Endothelial cell (in vitro differentiated cells): ENCODE measurements at regions not wholly inside any gene's neighbourhood (a gene's known extent, or its start where the extent isn't known, plus 50 kb on each side); places are given as distances from the start of the nearest gene placed in this dataset.

Experiments used
- DNase-seq: peaks from one replicate; pipeline ENCODE4 v3.0.0; 2021; ENCODE audit warnings: low spot score
- H3K27ac Mint-ChIP-seq: one replicate; pipeline ENCODE4 v1.8.0; 2021; ENCODE audit warnings: mixed read lengths, inconsistent platforms; ENCODE audit not compliant: unreplicated experiment
- H3K27me3 Mint-ChIP-seq: one replicate; pipeline ENCODE4 v1.8.0; 2021; ENCODE audit warnings: mild to moderate bottlenecking, moderate library complexity, mixed read lengths, inconsistent platforms; ENCODE audit not compliant: unreplicated experiment
- H3K36me3 Mint-ChIP-seq: one replicate; pipeline ENCODE4 v1.8.0; 2021; ENCODE audit warnings: mild to moderate bottlenecking, low read depth, mixed read lengths, inconsistent platforms; ENCODE audit not compliant: unreplicated experiment
- H3K4me1 Mint-ChIP-seq: one replicate; pipeline ENCODE4 v1.8.0; 2021; ENCODE audit warnings: mild to moderate bottlenecking, mixed read lengths, inconsistent platforms; ENCODE audit not compliant: unreplicated experiment
- H3K4me3 Mint-ChIP-seq: one replicate; pipeline ENCODE4 v1.8.0; 2021; ENCODE audit warnings: mild to moderate bottlenecking, mixed read lengths, inconsistent platforms; ENCODE audit not compliant: unreplicated experiment
- H3K9me3 Mint-ChIP-seq: one replicate; pipeline ENCODE4 v1.8.0; 2021; ENCODE audit warnings: mixed read lengths, inconsistent platforms; ENCODE audit not compliant: unreplicated experiment
- CTCF ChIP-seq: fragments of 200-600 bp; sonication (generic); IDR thresholded peaks from one replicate; pipeline ENCODE4 v1.5.0; 2021; ENCODE audit warnings: antibody characterized with exemption; ENCODE audit not compliant: unreplicated experiment

DNA sequence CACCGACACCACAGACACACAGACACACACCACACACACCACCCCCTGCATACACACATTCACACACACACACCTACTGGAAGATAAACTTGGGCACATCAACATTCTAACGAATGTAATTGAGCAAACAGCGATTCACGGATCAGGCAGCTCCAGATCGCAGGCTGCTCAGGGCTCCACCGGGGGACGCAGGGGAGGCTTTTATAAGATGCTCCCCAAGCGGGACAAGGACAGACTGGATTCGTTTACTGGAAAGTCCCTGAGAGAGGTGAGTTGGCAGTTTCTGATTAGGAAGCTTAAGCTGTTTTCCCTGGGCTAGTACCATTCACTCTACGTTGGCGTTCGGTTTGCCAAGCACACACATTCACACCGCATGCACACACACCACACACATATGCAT lies 281.3 kb downstream of the IRF8 start:
- Mint-ChIP-seq H3K27me3 (no peaks in the 10 kb centered on the region), H3K9me3 (no peaks in the 10 kb centered on the region), H3K4me3 (no peak overlapping the region), H3K27ac (no peak overlapping the region), H3K36me3 (no peaks in the 10 kb centered on the region), H3K4me1 (no peaks in the 10 kb centered on the region)
- DNase-seq = no peak
- TF ChIP-seq CTCF = no peak

GRCh38 chr16:86180780-86181179 lies 281.8 kb downstream of the IRF8 start:
- no peak for DNase-seq
- H3K27me3 Mint-ChIP-seq = no peaks in the 10 kb centered on the region
- TF ChIP-seq CTCF = no peak
- no peaks in the 10 kb centered on the region for H3K9me3 Mint-ChIP-seq
- no peak overlapping the region for H3K27ac Mint-ChIP-seq
- no peaks in the 10 kb centered on the region for H3K36me3 Mint-ChIP-seq
- no peaks in the 10 kb centered on the region for H3K4me1 Mint-ChIP-seq
- no peak overlapping the region for H3K4me3 Mint-ChIP-seq

DNA sequence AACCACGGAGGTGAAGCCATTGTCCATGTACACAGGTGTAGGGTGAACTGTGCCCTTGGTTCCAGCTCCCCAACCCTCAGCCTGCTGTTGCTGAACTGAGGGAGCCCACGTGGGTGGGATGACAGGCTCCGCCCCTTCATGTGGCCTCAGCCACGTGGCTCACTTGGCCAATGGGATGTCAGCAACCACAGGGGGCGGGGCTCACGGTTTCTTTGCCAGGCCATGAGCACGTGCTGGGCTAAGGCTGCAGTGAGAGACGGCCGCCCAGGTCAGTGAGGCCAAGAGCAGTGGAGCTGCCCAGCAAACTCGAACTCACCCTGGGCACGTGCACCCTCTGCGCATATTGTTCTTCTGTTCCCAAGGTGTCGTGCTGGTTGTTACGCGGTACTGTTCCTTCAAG lies 282.6 kb downstream of the IRF8 start:
- no peaks in the 10 kb centered on the region for H3K27me3 Mint-ChIP-seq
- no peak overlapping the region for H3K4me3 Mint-ChIP-seq
- DNase-seq = no peak
- H3K4me1 Mint-ChIP-seq = no peaks in the 10 kb centered on the region
- TF ChIP-seq CTCF = no peak
- H3K27ac Mint-ChIP-seq = no peak overlapping the region
- H3K9me3 Mint-ChIP-seq = no peaks in the 10 kb centered on the region
- no peaks in the 10 kb centered on the region for H3K36me3 Mint-ChIP-seq

GRCh38 chr16:86184185-86184584 lies 285.2 kb downstream of the IRF8 start:
- no peak for DNase-seq
- Mint-ChIP-seq H3K27ac (no peak overlapping the region), H3K36me3 (no peaks in the 10 kb centered on the region), H3K4me1 (no peaks in the 10 kb centered on the region), H3K27me3 (no peaks in the 10 kb centered on the region), H3K9me3 (no peaks in the 10 kb centered on the region), H3K4me3 (no peak overlapping the region)
- TF ChIP-seq CTCF = no peak

DNA sequence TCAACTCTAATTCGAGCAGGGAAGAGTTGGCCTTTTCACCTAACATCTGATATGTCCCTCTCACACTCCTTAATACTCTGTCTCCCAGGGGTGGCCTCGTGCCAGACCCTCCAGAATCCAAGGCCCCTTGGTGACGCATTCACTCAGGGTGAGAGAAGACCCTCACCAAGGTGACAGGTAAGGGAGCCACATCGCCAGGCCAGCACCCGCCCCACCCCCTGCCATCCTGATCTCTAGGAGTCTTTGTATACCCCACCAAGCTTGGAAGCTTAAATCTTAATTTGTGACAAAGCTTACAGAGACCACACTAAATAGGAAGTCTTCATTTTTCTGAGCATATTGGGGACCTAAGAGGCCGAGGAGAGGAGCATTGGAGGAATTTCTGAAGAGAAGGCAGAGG lies 286.1 kb downstream of the IRF8 start:
- H3K27ac Mint-ChIP-seq = no peak overlapping the region
- no peaks in the 10 kb centered on the region for H3K36me3 Mint-ChIP-seq
- no peak overlapping the region for H3K4me3 Mint-ChIP-seq
- TF ChIP-seq CTCF = no peak
- DNase-seq = no peak
- H3K27me3 Mint-ChIP-seq = no peaks in the 10 kb centered on the region
- H3K4me1 Mint-ChIP-seq = no peaks in the 10 kb centered on the region
- no peaks in the 10 kb centered on the region for H3K9me3 Mint-ChIP-seq
